GM19023 (cell line): ENCODE measurements at regions not wholly inside any gene's neighbourhood (a gene's known extent, or its start where the extent isn't known, plus 50 kb on each side); places are given as distances from the start of the nearest gene placed in this dataset.

Experiments used
- ATAC-seq: cut with Tn5 transposase; IDR thresholded peaks from one replicate; pipeline ENCODE4 v1.9.1; 2021; ENCODE audit warnings: mild to moderate bottlenecking, moderate library complexity; ENCODE audit not compliant: unreplicated experiment

DNA sequence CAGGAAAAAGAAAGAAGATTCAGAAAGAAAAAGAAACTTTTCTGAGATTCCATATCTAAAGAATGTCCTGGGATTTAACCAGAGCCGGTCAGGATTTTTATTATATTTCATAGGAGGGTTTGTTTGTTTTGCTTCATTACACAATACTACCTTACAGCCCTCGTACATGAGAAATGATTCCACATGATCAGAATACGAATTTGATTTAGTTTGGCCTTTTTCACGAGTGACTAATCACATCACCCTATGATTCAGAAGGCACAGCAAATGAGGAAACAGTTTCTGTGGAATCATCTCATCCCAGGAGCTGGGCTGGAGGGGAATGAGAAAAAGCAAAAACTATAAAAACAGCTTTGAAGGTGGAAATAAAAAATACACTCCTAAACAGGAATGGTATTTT lies 54.7 kb upstream of the VWC2 start:
- ATAC-seq: no peak

- no peak for ATAC-seq
Observed at GRCh38 chr7:49721441-49721840, 52.0 kb upstream of the VWC2 start.
